ENCODE measurements at regions not wholly inside any gene's neighbourhood (a gene's known extent, or its start where the extent isn't known, plus 50 kb on each side); places are given as distances from the start of the nearest gene placed in this dataset.

GRCh38 chr7:46610746-46611145 lies 689.7 kb upstream of the IGFBP3 start:
- Histone ChIP-seq H4K8ac (ENCODE audit: extremely low read depth, insufficient read depth, low read length) (no peak overlapping the region), H2BK120ac (replicated peaks; ENCODE audit: low read depth, low read length) (no peak overlapping the region), H3K27ac (ENCODE audit: low read depth, low read length) (no peak overlapping the region), H2BK15ac (ENCODE audit: low read length) (no peak overlapping the region), H3K4me1 (replicated peaks in 1 of 4; ENCODE audit: control insufficient read depth in 3 of 4, insufficient read depth in 4 of 4, low read length in 3 of 4) (no peaks in the 10 kb centered on the region), H3K9me3 (ENCODE audit: insufficient read depth in 2 of 2, low read depth in 1 of 2, low read length in 1 of 2) (no peaks in the 10 kb centered on the region), H2AK5ac (ENCODE audit: low read depth, low read length) (no peak overlapping the region), H3K27me3 (replicated peaks in 1 of 4; ENCODE audit: control insufficient read depth in 3 of 4, extremely low read depth in 1 of 4, insufficient read depth in 3 of 4, low read length in 3 of 4) (no peaks in the 10 kb centered on the region), H3K4me3 (ENCODE audit: extremely low read depth in 1 of 4, insufficient read depth in 2 of 4, low read depth in 3 of 4, low read length in 4 of 4) (no peak overlapping the region), H3K4ac (replicated peaks; ENCODE audit: insufficient read length, low read depth, low read length) (no peak overlapping the region), H3K36me3 (ENCODE audit: control insufficient read depth in 2 of 4, insufficient read depth in 4 of 4, low read length in 3 of 4) (no peaks in the 10 kb centered on the region), H3K56ac (replicated peaks; ENCODE audit: insufficient read length, low read depth, low read length) (no peak overlapping the region), H3K79me2 (ENCODE audit: control insufficient read depth in 1 of 2, insufficient read depth in 2 of 2, low read length in 2 of 2) (no peaks in the 10 kb centered on the region), H2AFZ (ENCODE audit: low read length) (no peak overlapping the region), H4K5ac (ENCODE audit: insufficient read length, low read depth, low read length) (no peak overlapping the region), H4K20me1 (replicated peaks in 1 of 2; ENCODE audit: control insufficient read depth in 1 of 2, insufficient read depth in 2 of 2, low read length in 2 of 2) (no peaks in the 10 kb centered on the region), H2BK12ac (ENCODE audit: low read depth, low read length) (no peak overlapping the region), H3K4me2 (ENCODE audit: insufficient read depth in 1 of 2, low read depth in 2 of 2, low read length in 2 of 2) (no peak overlapping the region), H3K14ac (ENCODE audit: insufficient read length) (no peak overlapping the region), H3K23ac (ENCODE audit: insufficient read length) (no peak overlapping the region), H4K91ac (replicated peaks; ENCODE audit: insufficient read length, low read length) (no peak overlapping the region), H3K18ac (ENCODE audit: extremely low read depth, low read length) (no peak overlapping the region), H3K9ac (replicated peaks in 1 of 4; ENCODE audit: extremely low read depth in 1 of 4, low read depth in 3 of 4, low read length in 3 of 4) (no peak overlapping the region; a peak in 1 of 7 replicates), H2BK5ac (ENCODE audit: low read depth, low read length) (no peak overlapping the region), H3K79me1 (ENCODE audit: low read depth, low read length) (no peaks in the 10 kb centered on the region), H2BK20ac (ENCODE audit: low read length) (no peak overlapping the region), H3K23me2 (ENCODE audit: low read depth, low read length) (no peaks in the 10 kb centered on the region)
- TF ChIP-seq SP1 (IDR thresholded peaks at IDR 0.05; ENCODE audit: low read depth, low read length) (no peak), NANOG (IDR thresholded peaks at IDR 0.05; ENCODE audit: insufficient read depth, low read depth, low read length, poor library complexity, severe bottlenecking) (no peak), POU5F1 (IDR thresholded peaks at IDR 0.05; ENCODE audit: low read depth, low read length) (no peak), RNF2 (IDR thresholded peaks at IDR 0.05; ENCODE audit: borderline replicate concordance, low read depth, low read length, missing control alignments, poor library complexity, severe bottlenecking) (no peak), SP2 (IDR thresholded peaks at IDR 0.05; ENCODE audit: low read length) (no peak), MAFK (IDR thresholded peaks at IDR 0.05; ENCODE audit: low read depth, low read length) (no peak)
- CTCF ChIA-PET (ENCODE audit: partially characterized antibody), result no interaction called here
- FAIRE-seq, result no peak
- 81% methylated on average over 2 of the region's 2 CpGs; no CpG with 5 or more reads in 1 of the 2 experiments for WGBS, 2 experiments (ENCODE audit: extremely low coverage in 1 of 2, insufficient coverage in 1 of 2, insufficient read length in 1 of 2, insufficient replicate concordance in 2 of 2, low coverage in 1 of 2, low lambda C conversion rate in 2 of 2, missing lambda C conversion rate in 1 of 2)
- DNase-seq (ENCODE audit: low read depth in 1 of 2, low spot score in 2 of 2), result no peak
- POLR2A ChIA-PET (ENCODE audit: partially characterized antibody), result no interaction called here

Measured in H1 (cell line).